Myocyte (in vitro differentiated cells): ENCODE measurements at regions not wholly inside any gene's neighbourhood (a gene's known extent, or its start where the extent isn't known, plus 50 kb on each side); places are given as distances from the start of the nearest gene placed in this dataset. TPM values are rescaled to one million over a fixed set of nuclear protein-coding genes. Genes with fewer than 3 reads are reported as not detected.

Experiments
- microRNA-seq: library from miRNA; unstranded; fragments of <30 nt; microRNA quantifications from one replicate; pipeline ENCODE4, GENCODE V29; 2016

Small RNA genes lying in the stretch of these regions (microRNA-seq; reads per million reads assigned to microRNA genes)
- not detected for gene MIR1302-6
